GM10248 (cell line): ENCODE measurements at regions not wholly inside any gene's neighbourhood (a gene's known extent, or its start where the extent isn't known, plus 50 kb on each side); places are given as distances from the start of the nearest gene placed in this dataset.

Source experiments
- CTCF ChIA-PET: fragments of 300-600 bp; sonication (Branson Sonifier 250); formaldehyde crosslinking; extraction: SDS; loops from one replicate; lab custom pipeline; 2021; ENCODE audit warnings: antibody characterized with exemption; lab: Yijun Ruan, JAX
- POLR2A ChIA-PET: fragments of 350-650 bp; sonication (Branson Sonifier 250); formaldehyde crosslinking; extraction: SDS; loops from one replicate; lab custom pipeline; 2020; ENCODE audit warnings: antibody characterized with exemption; lab: Yijun Ruan, JAX
- DNase-seq: peaks from one replicate; pipeline ENCODE4 v3.0.0; 2012; ENCODE audit errors: extremely low spot score
- CTCF ChIP-seq: IDR thresholded peaks from 2 replicates; pipeline ENCODE4 v1.5.1; 2012; ENCODE audit warnings: mild to moderate bottlenecking, low read depth; ENCODE audit errors: extremely low read depth, missing control alignments, control extremely low read depth

DNA sequence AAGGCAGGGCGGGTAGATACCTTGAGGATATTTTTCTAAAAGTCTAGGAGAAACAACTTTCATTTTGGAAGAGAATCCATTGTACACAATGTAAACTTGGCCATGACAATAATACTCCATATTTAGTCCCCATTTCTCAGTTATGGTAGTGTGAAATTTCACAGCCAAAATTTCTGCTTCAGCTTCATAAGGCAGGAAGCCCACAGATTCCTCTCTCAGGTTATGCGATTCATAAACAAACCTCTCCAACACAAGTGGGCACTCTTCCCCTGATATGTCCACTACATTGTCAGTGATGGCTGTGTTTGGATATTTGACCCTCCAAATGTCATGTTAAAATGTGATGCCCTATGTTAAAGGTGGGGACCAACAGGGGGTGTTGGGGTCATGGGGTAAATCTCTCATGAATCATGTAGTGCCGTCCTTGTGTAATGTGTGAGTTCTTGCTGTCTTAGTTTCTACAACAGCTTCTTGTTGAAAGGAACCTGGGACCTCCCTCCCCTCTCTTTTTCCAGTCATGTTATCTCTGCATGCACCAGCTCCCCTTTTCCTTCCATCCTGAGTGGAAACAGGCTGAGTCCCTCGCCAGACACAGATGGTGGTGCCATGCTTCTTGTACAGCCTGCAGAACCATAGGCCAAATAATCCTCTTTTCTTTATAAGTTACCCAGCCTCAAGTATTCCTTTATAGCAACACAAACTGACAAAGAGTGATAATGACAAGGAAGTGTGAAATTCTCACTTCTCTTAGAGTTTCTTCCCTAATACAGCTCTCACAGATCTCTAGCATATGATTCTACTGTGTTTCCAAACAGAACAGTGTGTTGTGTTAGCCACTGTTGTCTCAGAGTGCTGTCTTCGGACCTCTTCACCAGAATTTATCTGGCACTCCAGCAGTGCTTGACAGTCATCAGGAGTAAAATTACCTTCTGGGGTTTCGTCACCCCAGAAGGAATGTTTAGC is 598.4 kb upstream of the GNPDA2 start:
- ChIA-PET POLR2A (no interaction called here), CTCF (interaction anchor here (2.0 kb wide), 1 partner anchor 10 kb away, joined by 5 read pairs; no protein-coding TSS in a partner anchor)
- no peak for TF ChIP-seq CTCF
- DNase-seq = no peak

DNA sequence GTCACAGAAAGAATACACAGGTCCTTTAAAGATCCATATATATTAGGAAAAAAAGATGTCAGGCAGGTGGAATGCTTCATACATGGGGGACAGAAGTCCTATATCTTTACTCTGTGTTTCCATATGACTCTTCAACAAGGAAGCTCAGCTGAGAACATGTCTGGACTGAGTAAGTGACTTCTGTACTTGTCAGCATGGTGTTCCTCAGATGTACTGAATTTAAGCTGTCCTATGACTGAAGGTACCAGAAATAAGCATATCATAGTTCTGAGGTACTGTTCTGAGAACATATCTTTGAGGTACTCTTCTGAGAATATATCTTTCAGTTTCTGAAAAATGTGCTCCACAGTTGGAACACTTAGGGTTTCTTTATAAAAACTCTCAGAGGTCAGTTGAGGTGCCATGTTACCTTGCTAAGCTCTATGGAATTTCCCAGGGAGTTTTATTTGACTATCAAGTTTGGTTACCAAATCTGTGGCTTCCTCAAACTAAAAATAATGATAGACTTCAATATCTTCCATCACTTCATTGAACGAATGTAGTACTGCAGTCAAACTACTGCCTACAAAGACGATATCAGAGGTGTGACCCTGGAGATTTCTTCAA is 597.2 kb upstream of the GNPDA2 start:
- ChIA-PET POLR2A (no interaction called here), CTCF (no interaction called here)
- DNase-seq = no peak
- TF ChIP-seq CTCF = no peak

- no peak for DNase-seq
- CTCF ChIA-PET = no interaction called here
- POLR2A ChIA-PET = no interaction called here
- no peak for TF ChIP-seq CTCF
Measured at GRCh38 chr4:45317739-45318138, 591.4 kb upstream of the GNPDA2 start.

- CTCF ChIA-PET = no interaction called here
- TF ChIP-seq CTCF = no peak
- no peak for DNase-seq
- POLR2A ChIA-PET = no interaction called here
Measured at GRCh38 chr4:45317276-45317675, 590.9 kb upstream of the GNPDA2 start.

GRCh38 chr4:45316257-45316656 is 589.9 kb upstream of the GNPDA2 start:
- ChIA-PET CTCF (no interaction called here), POLR2A (no interaction called here)
- no peak for TF ChIP-seq CTCF
- DNase-seq = no peak

- ChIA-PET POLR2A (no interaction called here), CTCF (no interaction called here)
- DNase-seq = no peak
- TF ChIP-seq CTCF = no peak
Measured at GRCh38 chr4:45302828-45303227, 576.5 kb upstream of the GNPDA2 start.
